Hepatocyte (in vitro differentiated cells): ENCODE measurements at regions not wholly inside any gene's neighbourhood (a gene's known extent, or its start where the extent isn't known, plus 50 kb on each side); places are given as distances from the start of the nearest gene placed in this dataset.

Experiments used
- EZH2 ChIP-seq: fragments of 200-600 bp; sonication (generic); IDR thresholded peaks from 2 replicates; pipeline ENCODE4 v1.6.1; 2016; ENCODE audit warnings: antibody characterized with exemption, mild to moderate bottlenecking, borderline replicate concordance
- EZH2phosphoT487 ChIP-seq: fragments of 200-600 bp; sonication (generic); IDR thresholded peaks from one replicate; pipeline ENCODE4 v1.6.1; 2018; ENCODE audit warnings: antibody characterized with exemption, mild to moderate bottlenecking, low read depth, moderate library complexity; ENCODE audit not compliant: unreplicated experiment, severe bottlenecking
- TF ChIP-seq, protein P1 (sequence below): fragments of 200-600 bp; sonication (generic); IDR thresholded peaks from 2 replicates; pipeline ENCODE4 v1.5.1; 2016; ENCODE audit warnings: antibody characterized with exemption, mild to moderate bottlenecking; ENCODE audit not compliant: poor library complexity

DNA sequence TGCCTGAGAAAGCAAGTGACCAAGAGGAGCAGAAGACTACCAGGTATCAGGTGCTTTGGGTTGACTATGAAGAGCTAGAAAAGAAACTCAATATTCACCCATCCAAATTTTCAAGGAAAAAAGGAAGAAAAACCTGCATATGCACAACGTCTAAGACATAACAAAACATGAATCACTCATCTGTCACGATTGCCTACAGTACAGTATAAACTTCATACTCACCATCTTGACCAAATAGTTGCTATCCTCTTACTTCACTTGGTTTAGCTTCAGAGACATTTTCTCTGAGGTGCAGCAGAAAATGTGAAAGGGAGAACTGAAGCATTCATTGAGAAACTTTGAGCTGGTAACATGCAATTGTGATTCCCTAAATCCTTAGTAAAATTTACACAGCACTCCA, 228.6 kb upstream of the MPDZ start:
- TF ChIP-seq, protein P1, sequence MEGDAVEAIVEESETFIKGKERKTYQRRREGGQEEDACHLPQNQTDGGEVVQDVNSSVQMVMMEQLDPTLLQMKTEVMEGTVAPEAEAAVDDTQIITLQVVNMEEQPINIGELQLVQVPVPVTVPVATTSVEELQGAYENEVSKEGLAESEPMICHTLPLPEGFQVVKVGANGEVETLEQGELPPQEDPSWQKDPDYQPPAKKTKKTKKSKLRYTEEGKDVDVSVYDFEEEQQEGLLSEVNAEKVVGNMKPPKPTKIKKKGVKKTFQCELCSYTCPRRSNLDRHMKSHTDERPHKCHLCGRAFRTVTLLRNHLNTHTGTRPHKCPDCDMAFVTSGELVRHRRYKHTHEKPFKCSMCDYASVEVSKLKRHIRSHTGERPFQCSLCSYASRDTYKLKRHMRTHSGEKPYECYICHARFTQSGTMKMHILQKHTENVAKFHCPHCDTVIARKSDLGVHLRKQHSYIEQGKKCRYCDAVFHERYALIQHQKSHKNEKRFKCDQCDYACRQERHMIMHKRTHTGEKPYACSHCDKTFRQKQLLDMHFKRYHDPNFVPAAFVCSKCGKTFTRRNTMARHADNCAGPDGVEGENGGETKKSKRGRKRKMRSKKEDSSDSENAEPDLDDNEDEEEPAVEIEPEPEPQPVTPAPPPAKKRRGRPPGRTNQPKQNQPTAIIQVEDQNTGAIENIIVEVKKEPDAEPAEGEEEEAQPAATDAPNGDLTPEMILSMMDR, result no peak
- no peak for TF ChIP-seq EZH2phosphoT487
- no peak for TF ChIP-seq EZH2
